ENCODE measurements at regions not wholly inside any gene's neighbourhood (a gene's known extent, or its start where the extent isn't known, plus 50 kb on each side); places are given as distances from the start of the nearest gene placed in this dataset.

DNA sequence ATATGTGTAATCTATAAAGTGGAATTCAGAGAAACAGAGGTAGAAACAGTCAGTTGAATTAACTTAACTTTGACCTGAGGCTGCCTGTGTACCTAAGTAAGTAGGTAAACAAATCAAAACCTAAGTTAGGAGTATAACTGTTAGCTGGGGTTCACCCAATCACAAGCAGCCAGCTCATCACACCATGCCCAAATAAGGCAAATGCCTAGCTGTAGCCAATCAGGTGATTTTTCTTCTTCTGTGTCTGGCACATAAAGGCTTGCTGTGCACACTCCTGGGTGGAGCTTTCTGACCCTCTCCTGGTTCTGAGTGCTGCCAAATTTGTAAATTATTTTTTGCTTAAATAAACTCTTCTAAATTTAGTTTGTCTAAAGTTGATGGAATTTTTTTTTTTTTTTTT, 54.7 kb upstream of the TRIM39 start:
- DNase-seq (ENCODE audit: low read depth) = no peak
- no peak overlapping the region for H3K4me3 ChIP-seq (ENCODE audit: low read depth, low read length)
- ChIA-PET CTCF (no interaction called here), POLR2A (no interaction called here)
- no peaks in the 10 kb centered on the region for H3K27me3 ChIP-seq (ENCODE audit: control insufficient read depth, insufficient read depth, low read length)
- TF ChIP-seq, protein P1, sequence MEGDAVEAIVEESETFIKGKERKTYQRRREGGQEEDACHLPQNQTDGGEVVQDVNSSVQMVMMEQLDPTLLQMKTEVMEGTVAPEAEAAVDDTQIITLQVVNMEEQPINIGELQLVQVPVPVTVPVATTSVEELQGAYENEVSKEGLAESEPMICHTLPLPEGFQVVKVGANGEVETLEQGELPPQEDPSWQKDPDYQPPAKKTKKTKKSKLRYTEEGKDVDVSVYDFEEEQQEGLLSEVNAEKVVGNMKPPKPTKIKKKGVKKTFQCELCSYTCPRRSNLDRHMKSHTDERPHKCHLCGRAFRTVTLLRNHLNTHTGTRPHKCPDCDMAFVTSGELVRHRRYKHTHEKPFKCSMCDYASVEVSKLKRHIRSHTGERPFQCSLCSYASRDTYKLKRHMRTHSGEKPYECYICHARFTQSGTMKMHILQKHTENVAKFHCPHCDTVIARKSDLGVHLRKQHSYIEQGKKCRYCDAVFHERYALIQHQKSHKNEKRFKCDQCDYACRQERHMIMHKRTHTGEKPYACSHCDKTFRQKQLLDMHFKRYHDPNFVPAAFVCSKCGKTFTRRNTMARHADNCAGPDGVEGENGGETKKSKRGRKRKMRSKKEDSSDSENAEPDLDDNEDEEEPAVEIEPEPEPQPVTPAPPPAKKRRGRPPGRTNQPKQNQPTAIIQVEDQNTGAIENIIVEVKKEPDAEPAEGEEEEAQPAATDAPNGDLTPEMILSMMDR (IDR thresholded peaks at IDR 0.05; ENCODE audit: insufficient read depth, low read depth, low read length) = no peak
- no peaks in the 10 kb centered on the region; the same call in 1 of the 2 replicates for H3K36me3 ChIP-seq (ENCODE audit: control insufficient read depth, insufficient read depth, low read length)

DNA sequence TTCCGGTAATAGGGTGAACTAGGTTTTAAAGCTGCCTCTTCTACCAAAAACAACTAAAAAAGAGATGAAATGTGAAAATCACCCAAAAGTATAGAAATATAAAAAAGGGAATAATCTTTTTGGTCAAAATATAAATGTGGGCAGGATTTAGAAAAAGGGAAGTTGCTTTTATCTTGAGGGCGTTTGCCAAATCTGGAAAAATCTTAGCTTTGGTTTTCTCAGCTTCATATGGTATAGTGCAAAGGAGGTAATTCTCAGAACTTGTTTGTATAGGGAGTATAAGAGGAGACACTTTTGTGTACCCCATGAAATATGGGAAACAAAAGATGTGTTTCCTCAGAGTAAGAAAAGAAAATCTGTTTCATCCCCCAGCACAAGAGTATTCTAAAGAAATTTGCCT, 54.2 kb upstream of the TRIM26 start:
- Histone ChIP-seq H3K36me3 (ENCODE audit: control insufficient read depth, insufficient read depth, low read length) (no peaks in the 10 kb centered on the region; the same call in 1 of the 2 replicates), H3K27me3 (ENCODE audit: control insufficient read depth, insufficient read depth, low read length) (no peaks in the 10 kb centered on the region), H3K4me3 (ENCODE audit: low read depth, low read length) (no peak overlapping the region)
- ChIA-PET POLR2A (no interaction called here), CTCF (interaction anchor here (1.2 to 1.9 kb wide), 5 partner anchors 8 to 137 kb away, joined by 3 to 5 read pairs (median 4); no protein-coding TSS in a partner anchor)
- TF ChIP-seq, protein P1 (IDR thresholded peaks at IDR 0.05; ENCODE audit: insufficient read depth, low read depth, low read length) = no peak
- DNase-seq (ENCODE audit: low read depth) = no peak

DNA sequence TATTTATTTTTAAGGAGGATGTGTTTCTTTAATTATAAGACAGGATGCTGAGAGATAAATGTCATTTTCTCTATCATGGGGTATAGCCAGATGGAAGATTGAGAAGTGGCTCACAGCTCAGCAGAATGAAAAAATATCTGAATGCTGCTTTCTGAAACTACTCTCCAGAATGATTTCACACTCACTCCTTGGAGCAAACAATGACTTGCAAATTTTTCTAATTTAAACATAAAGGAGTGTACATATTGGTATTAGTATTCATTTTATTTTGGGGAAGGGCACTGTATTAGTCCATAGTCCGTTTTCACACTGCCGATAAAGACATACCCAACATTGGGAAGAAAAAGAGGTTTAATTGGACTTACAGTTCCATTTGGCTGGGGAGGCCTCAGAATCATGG, 52.4 kb upstream of the TRIM26 start:
- no peak overlapping the region for H3K4me3 ChIP-seq (ENCODE audit: low read depth, low read length)
- POLR2A ChIA-PET = no interaction called here
- H3K27me3 ChIP-seq (ENCODE audit: control insufficient read depth, insufficient read depth, low read length) = no peaks in the 10 kb centered on the region
- TF ChIP-seq, protein P1 (IDR thresholded peaks at IDR 0.05; ENCODE audit: insufficient read depth, low read depth, low read length) = no peak
- H3K36me3 ChIP-seq (ENCODE audit: control insufficient read depth, insufficient read depth, low read length) = peaks cover 4% of the 10 kb centered on the region
- DNase-seq (ENCODE audit: low read depth) = no peak
- CTCF ChIA-PET = no interaction called here

DNA sequence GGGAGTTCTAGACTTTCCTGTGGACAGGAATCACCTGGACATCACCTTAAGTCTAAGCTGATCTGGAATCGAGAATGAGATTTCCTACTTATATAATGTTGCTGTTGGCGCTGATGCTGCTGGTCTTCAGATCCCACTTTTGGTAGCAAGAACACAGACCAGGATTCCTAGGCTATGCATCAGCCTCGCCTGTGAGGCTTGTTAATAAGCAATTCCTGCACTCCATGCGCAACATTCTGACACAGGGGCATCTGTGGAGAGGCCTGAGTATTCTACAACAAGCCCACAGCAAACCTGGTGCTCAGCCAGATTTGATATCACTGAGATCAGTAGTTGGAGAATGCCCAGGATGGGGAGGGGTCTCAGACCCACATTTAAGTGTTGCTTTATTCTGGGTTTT, 52.0 kb upstream of the TRIM26 start:
- H3K27me3 ChIP-seq (ENCODE audit: control insufficient read depth, insufficient read depth, low read length) = no peaks in the 10 kb centered on the region
- CTCF ChIA-PET = no interaction called here
- no peak for DNase-seq (ENCODE audit: low read depth)

DNA sequence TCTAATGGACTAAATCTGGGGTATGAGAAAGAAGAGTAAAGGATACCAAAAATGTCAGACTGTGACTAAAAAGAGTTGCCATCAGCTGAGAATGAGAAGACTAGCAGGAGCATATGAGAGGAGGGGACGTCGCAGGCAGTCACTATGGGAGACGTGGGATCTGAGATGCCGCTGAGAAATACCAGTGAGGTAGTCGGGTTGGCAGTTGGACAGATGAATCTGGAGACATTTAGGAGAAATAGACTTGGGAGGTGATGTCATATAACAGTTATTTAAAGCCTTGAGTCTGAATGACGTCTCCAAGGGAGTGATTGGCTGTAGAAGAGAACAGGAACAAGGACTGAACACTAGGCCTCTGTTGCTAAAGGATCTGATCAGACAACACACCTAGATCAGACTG, 51.5 kb upstream of the TRIM26 start:
- no peaks in the 10 kb centered on the region for H3K27me3 ChIP-seq (ENCODE audit: control insufficient read depth, insufficient read depth, low read length)
- POLR2A ChIA-PET = no interaction called here
- no peak for DNase-seq (ENCODE audit: low read depth)
- CTCF ChIA-PET = no interaction called here
- no peak overlapping the region for H3K4me3 ChIP-seq (ENCODE audit: low read depth, low read length)
- TF ChIP-seq, protein P1 (IDR thresholded peaks at IDR 0.05; ENCODE audit: insufficient read depth, low read depth, low read length) = no peak
- peaks cover 4% of the 10 kb centered on the region for H3K36me3 ChIP-seq (ENCODE audit: control insufficient read depth, insufficient read depth, low read length)

More for the DNA sequence above, 52.0 kb upstream of the TRIM26 start:
- Histone ChIP-seq H3K4me3 (ENCODE audit: low read depth, low read length) (no peak overlapping the region), H3K36me3 (ENCODE audit: control insufficient read depth, insufficient read depth, low read length) (peaks cover 4% of the 10 kb centered on the region)
- TF ChIP-seq, protein P1 (IDR thresholded peaks at IDR 0.05; ENCODE audit: insufficient read depth, low read depth, low read length) = no peak
- POLR2A ChIA-PET = no interaction called here

All from BJ (cell line).